HG02759 (cell line): ENCODE measurements at regions not wholly inside any gene's neighbourhood (a gene's known extent, or its start where the extent isn't known, plus 50 kb on each side); places are given as distances from the start of the nearest gene placed in this dataset.
"Not testable (repeated sequence)": the region's sequence is repeated elsewhere in the genome, so short reads cannot be mapped to it uniquely, and the experiment has no call there.

Experiments
- ATAC-seq: cut with Tn5 transposase; IDR thresholded peaks from one replicate; pipeline ENCODE4 v1.9.1; 2021; ENCODE audit warnings: mild to moderate bottlenecking, moderate library complexity; ENCODE audit not compliant: unreplicated experiment

DNA sequence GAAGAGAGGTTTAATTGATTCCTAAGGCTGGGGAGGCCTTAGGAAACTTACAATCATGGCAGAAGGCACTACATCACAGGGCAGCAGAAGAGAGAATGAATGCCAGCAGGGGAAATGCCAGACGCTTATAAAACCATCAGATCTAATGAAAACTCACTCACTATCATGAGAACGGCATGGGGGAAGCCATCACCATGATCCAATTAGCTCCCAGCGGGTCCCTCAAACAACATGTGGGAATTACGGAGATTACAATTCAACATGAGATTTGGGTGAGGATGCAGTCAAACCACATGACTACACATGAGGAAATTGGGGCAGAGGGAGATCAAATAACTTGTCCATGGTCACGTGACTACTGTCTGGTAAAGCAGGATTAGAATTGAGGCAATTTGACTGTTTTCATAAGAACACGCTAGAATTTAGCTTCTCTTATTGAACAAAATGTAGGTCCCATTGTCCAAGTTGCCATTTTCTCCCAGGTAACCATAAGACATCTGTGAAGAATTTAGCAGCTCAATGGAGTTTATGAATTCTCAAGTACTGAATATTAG lies 445.1 kb upstream of the CDH20 start:
- ATAC-seq = no peak

GRCh38 chr18:60889442-60889841 lies 443.8 kb upstream of the CDH20 start:
- no peak for ATAC-seq

GRCh38 chr18:60891936-60892335 lies 441.3 kb upstream of the CDH20 start:
- ATAC-seq = no peak

DNA sequence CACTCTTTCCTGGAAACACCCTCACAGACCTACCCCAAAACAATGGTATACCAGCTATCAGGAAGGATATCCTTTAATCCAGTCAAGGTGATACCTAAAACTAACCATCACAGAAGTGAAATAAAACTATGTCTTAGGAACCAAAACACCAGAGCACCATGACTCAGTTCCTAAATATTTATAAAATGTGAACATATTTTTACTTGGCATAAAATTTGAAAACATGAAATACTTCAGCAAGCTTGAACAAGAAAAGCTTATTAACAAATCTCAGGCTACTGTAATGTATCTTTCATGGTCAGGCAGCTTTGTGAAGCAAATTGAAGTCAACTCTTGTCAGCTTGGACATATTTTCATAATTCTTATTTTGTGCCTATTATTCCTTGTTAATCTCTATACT lies 440.8 kb upstream of the CDH20 start:
- no peak for ATAC-seq

DNA sequence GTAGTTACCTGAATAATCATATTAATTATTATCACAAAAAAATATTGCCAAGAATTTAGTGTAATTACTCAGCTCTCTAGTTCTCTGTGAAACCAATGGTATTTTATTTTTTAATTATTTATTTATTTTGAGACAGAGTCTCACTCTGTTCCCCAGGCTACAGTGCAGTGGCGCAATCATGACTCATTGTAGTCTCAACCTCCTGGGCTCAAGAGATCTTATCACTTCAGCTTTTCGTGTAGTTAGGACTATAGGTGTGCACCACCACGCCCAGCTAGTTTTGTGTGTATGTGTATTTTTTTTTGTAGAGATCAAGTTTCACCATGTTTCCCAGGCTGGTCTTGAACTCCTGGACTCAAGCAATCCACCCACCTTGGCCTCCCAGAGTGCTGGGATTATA lies 440.4 kb upstream of the CDH20 start:
- ATAC-seq = no peak

GRCh38 chr18:60893355-60894097 lies 439.7 kb upstream of the CDH20 start:
- no peak for ATAC-seq

GRCh38 chr18:60894254-60894945 lies 438.8 kb upstream of the CDH20 start:
- no peak for ATAC-seq

DNA sequence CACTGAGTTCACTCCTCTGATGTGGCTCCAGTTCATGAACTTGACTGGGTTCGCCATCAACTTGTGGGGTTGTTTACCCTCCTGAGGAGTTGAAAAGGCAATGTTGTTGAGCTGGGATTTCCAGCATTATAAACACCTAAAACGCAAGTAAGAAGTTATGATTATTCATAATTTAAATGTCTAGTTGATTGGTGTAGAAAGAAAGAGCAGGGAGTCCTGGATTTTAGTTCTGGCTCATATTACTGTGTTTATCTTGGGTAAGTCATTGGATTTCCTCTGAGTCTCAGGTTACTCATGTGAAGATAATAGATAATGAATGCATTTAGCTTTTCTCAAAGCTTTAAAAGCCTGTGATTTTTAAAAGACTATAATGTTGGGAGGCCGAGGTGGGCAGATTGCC lies 438.0 kb upstream of the CDH20 start:
- ATAC-seq = no peak

GRCh38 chr18:60898111-60898510 lies 435.1 kb upstream of the CDH20 start:
- ATAC-seq = no peak

DNA sequence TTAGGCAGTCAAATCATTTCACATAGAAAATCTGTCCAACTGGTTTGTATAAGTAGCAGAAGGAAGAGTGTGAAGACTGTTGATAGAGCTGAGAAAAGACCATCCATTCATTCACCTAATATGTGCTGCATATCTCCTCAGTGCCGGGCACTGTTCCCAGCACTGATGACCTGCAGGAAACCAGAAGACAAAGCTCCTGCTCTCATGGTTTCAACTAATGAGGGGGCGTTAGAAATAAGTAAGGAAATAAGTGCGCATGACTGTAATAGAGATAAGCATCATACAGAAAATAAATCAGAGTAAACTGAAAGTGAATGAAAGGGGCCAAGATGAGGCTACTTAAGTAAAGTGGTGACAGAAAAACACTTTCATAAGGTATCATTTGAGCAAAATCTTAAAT lies 427.5 kb upstream of the CDH20 start:
- ATAC-seq = no peak

GRCh38 chr18:60910534-60910933 lies 422.7 kb upstream of the CDH20 start:
- ATAC-seq = no peak

GRCh38 chr18:60911504-60911903 lies 421.7 kb upstream of the CDH20 start:
- ATAC-seq = no peak

DNA sequence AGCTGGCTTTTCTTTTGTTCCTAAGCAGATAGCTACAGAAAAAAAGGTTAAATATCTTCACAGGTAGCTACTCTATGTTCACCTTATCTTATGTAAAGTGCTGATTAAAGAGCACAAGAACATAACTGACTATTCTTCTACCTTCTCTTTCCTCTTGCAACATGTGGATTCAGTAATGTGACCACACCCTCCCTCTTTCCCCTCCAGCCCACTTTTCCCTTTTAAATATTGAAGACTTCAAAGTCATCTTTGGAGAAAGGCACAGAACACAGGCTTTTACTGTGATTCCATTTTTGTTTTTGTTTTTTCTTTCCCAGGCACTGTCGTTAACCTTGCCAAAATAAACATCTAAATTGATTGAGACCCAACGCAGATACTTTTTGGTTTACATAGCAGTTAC lies 418.1 kb upstream of the CDH20 start:
- no peak for ATAC-seq

DNA sequence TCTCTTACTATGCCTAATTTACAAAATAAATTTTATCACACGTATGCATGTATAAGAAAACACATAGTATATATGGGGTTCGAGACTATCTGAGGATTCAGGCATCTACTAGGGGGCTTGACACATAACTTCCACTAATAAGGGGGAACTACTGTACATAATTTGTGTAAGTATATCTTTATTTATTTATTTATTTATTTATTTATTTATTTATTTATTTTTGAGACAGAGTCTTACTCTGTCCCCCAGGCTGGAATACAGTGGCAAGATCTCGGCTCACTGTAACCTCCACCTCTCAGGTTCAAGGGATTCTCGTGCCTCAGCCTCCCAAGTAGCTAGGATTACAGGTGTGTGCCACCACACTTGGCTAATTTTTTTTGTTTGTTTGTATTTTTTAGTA lies 414.4 kb upstream of the CDH20 start:
- not testable (repeated sequence) for ATAC-seq

- ATAC-seq = no peak
Observed at GRCh38 chr18:60925892-60926291, 407.3 kb upstream of the CDH20 start.

DNA sequence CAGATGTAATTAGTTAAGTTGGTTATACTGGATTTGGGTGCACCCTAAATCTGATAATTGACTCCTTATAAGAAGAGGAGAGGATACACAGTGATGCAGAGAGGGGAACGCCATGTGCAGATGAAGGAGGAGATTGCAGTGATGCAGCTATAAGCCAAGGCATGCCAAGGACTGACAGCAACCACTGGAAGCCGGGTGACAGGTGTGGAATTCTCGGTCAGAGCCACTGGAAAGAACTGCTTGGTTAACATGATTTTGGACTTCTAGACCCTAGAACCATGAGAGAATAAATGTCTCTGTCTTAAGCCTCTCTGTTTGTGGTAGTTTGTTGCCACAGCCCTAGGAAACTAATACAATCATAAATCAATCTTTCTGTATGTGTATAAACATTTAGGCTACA lies 403.3 kb upstream of the CDH20 start:
- ATAC-seq = no peak

- no peak for ATAC-seq
Observed at GRCh38 chr18:60935041-60935910, 398.0 kb upstream of the CDH20 start.

GRCh38 chr18:60936101-60936500 lies 397.1 kb upstream of the CDH20 start:
- ATAC-seq = no peak

- no peak for ATAC-seq
Observed at GRCh38 chr18:60943297-60943696, 389.9 kb upstream of the CDH20 start.

DNA sequence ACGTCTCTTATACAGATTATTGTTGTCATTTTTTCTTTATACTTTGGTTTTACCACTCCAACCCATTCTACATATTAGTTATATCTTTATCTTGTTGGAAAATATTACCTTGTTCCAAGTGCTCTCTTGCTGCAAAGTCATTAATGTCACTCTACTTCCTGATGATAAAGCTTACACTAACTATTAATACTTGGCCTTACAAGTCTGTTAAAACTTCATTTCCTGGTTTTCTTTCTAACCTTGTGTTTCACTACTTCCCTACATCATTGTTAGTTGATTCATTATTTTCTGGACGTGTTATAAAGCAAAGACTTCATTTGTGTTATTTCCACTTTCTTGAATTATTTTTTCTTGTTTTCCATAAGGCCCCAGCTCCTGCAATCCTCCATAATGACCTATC lies 382.6 kb upstream of the CDH20 start:
- ATAC-seq = no peak

- no peak for ATAC-seq
Observed at GRCh38 chr18:60951091-60951490, 382.1 kb upstream of the CDH20 start.
